Common myeloid progenitor, CD34-positive (primary cell): ENCODE measurements at regions not wholly inside any gene's neighbourhood (a gene's known extent, or its start where the extent isn't known, plus 50 kb on each side); places are given as distances from the start of the nearest gene placed in this dataset.

Source experiments
- CTCF ChIA-PET: fragments of 350-600 bp; sonication (Branson Sonifier 250); formaldehyde crosslinking; loops from one replicate; lab custom pipeline; 2021; ENCODE audit warnings: antibody characterized with exemption; lab: Charles Lee
- POLR2A ChIA-PET: fragments of 350-600 bp; sonication (Branson Sonifier 250); formaldehyde crosslinking; loops from one replicate; lab custom pipeline; 2021; ENCODE audit warnings: antibody characterized with exemption; lab: Charles Lee
- DNase-seq, 3 donors: peaks; one replicate each; pipeline versions ENCODE4 v3.0.0 to v3.0.0-alpha.2; 2013
- H3K27ac ChIP-seq, 2 experiments: 1 replicate in 1 of 2; 2 replicates in 1 of 2; pipeline ENCODE4 v1.7.0; 2013; ENCODE audit warnings: inconsistent platforms in 2 of 2, low read length in 2 of 2, mild to moderate bottlenecking in 2 of 2, low read depth in 1 of 2, moderate library complexity in 1 of 2; ENCODE audit not compliant: severe bottlenecking in 2 of 2, insufficient read depth in 1 of 2, poor library complexity in 1 of 2
- H3K27me3 ChIP-seq, 5 experiments: replicated peaks in 2 of 5; 1 replicate in 3 of 5; 2 replicates in 2 of 5; pipeline versions ENCODE4 v1.6.1 to v1.7.0; 2013; ENCODE audit warnings: low read length in 4 of 5, mild to moderate bottlenecking in 2 of 5, moderate library complexity in 2 of 5, inconsistent platforms in 1 of 5; ENCODE audit not compliant: insufficient read depth in 5 of 5, control insufficient read depth in 4 of 5
- H3K36me3 ChIP-seq, 4 experiments: 1 replicate in 2 of 4; 2 replicates in 2 of 4; pipeline versions ENCODE4 v1.6.1 to v1.7.0; 2013; ENCODE audit warnings: low read length in 3 of 4, control low read depth in 1 of 4, mild to moderate bottlenecking in 1 of 4; ENCODE audit not compliant: control insufficient read depth in 4 of 4, insufficient read depth in 4 of 4
- H3K4me1 ChIP-seq, 4 experiments: 1 replicate in 3 of 4; 2 replicates in 1 of 4; pipeline versions ENCODE4 v1.6.1 to v1.7.1; 2013; ENCODE audit warnings: low read length in 3 of 4, mild to moderate bottlenecking in 3 of 4, control low read depth in 1 of 4, inconsistent platforms in 1 of 4, moderate library complexity in 1 of 4; ENCODE audit not compliant: control insufficient read depth in 4 of 4, insufficient read depth in 4 of 4; ENCODE audit errors: control extremely low read depth in 1 of 4
- H3K4me3 ChIP-seq, 7 experiments: 1 replicate in 4 of 7; 2 replicates in 3 of 7; pipeline versions ENCODE4 v1.5.1 to v1.7.0; 2013; ENCODE audit warnings: mild to moderate bottlenecking in 7 of 7, low read length in 6 of 7, moderate library complexity in 6 of 7, inconsistent platforms in 2 of 7, low read depth in 2 of 7, control low read depth in 1 of 7; ENCODE audit not compliant: insufficient read depth in 4 of 7, control insufficient read depth in 1 of 7; ENCODE audit errors: extremely low read depth in 1 of 7
- H3K9me3 ChIP-seq, 5 experiments: 1 replicate in 4 of 5; 2 replicates in 1 of 5; pipeline versions ENCODE4 v1.6.1 to v1.7.1; 2013; ENCODE audit warnings: low read length in 4 of 5, mild to moderate bottlenecking in 2 of 5, inconsistent platforms in 1 of 5, low read depth in 1 of 5, moderate library complexity in 1 of 5; ENCODE audit not compliant: control insufficient read depth in 4 of 5, insufficient read depth in 2 of 5; ENCODE audit errors: control extremely low read depth in 1 of 5
- WGBS: methylation state at CpG from one replicate; pipeline ENCODE4 v1.1.5; 2013; ENCODE audit not compliant: insufficient coverage; 5-methylcytosine and 5-hydroxymethylcytosine counted together

DNA sequence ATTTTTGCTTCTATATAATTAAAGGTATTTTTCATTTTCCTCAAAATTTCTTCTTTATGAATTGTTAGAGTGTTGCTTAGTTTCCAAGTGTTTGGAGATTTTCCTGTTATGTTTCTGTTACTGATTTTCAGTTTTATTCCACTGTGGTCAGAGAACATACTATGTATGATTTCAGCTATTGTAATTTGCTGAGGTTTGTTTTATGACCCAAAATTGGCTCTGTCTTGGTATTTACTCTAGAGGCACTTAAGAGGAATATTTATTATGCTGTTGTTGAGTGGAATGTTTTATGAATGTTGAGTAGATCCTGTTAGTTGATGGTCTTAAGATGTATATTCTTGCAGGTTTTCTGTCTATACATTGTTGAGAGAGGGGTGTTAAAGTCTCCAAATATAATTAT lies 263.5 kb downstream of the PABPC4L start:
- Histone ChIP-seq H3K9me3 (no peaks in the 10 kb centered on the region), H3K27ac (no peak overlapping the region), H3K4me1 (no peaks in the 10 kb centered on the region), H3K4me3 (no peak overlapping the region), H3K36me3 (no peaks in the 10 kb centered on the region), H3K27me3 (no peaks in the 10 kb centered on the region)
- ChIA-PET CTCF (no interaction called here), POLR2A (no interaction called here)
- no peak for DNase-seq

- no peak overlapping the region for H3K4me3 ChIP-seq
- no CpG with 5 or more reads among the region's 1 CpG for WGBS
- DNase-seq = no peak
- no peak overlapping the region for H3K27ac ChIP-seq
- H3K27me3 ChIP-seq = no peaks in the 10 kb centered on the region
- H3K9me3 ChIP-seq = no peaks in the 10 kb centered on the region
- CTCF ChIA-PET = no interaction called here
- H3K36me3 ChIP-seq = no peaks in the 10 kb centered on the region
- POLR2A ChIA-PET = no interaction called here
- no peaks in the 10 kb centered on the region for H3K4me1 ChIP-seq
Observed at GRCh38 chr4:133929531-133930239, 271.9 kb downstream of the PABPC4L start.

GRCh38 chr4:133921280-133922195 lies 280.1 kb downstream of the PABPC4L start:
- Histone ChIP-seq H3K27ac (no peak overlapping the region), H3K4me3 (no peak overlapping the region), H3K27me3 (no peaks in the 10 kb centered on the region), H3K36me3 (no peaks in the 10 kb centered on the region), H3K4me1 (no peaks in the 10 kb centered on the region), H3K9me3 (no peaks in the 10 kb centered on the region)
- CTCF ChIA-PET = no interaction called here
- no peak for DNase-seq
- POLR2A ChIA-PET = no interaction called here
- WGBS = 96% methylated on average over 6 of the region's 8 CpGs

DNA sequence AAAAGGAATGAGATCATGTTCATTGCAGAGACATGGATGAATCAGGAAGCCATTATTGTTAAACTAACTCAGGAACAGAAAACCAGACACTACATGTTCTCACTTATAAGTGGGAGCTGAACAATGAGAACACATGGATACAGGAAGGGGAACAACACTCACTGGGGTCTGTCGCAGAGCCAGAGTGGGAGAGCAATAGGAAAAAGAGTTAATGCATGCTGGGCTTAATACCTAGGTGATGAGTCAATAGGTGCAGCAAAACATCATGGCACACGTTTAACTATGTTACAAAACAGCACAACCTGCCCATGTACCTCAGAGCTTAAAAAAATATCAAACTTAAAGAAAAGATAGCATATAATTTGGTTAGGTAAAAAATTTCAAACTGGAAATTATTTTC lies 281.4 kb downstream of the PABPC4L start:
- CTCF ChIA-PET = no interaction called here
- H3K27me3 ChIP-seq = no peaks in the 10 kb centered on the region
- H3K9me3 ChIP-seq = no peaks in the 10 kb centered on the region
- WGBS = no CpG with 5 or more reads among the region's 2 CpGs
- no peaks in the 10 kb centered on the region for H3K36me3 ChIP-seq
- POLR2A ChIA-PET = no interaction called here
- H3K4me1 ChIP-seq = no peaks in the 10 kb centered on the region
- no peak for DNase-seq
- H3K4me3 ChIP-seq = no peak overlapping the region
- H3K27ac ChIP-seq = no peak overlapping the region

DNA sequence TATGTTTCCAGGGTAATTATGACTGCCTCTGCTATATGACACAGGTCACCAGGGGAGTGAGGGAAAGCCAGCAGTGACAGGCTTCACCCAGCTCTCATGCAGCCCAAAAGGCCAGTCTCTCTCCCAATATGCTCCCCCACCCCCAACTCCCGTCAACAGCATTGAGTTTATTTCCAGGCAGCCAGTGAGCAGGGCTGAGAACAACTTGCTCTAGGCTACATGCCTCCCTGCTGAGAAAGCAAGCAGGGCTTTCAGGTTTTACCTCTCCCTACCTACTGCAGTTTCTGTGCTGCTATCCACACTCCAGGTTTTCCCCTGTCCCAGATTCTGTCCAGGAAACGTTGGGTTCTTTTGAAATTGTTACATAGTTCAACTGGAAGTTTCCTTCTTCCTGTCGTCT lies 291.4 kb downstream of the PABPC4L start:
- Histone ChIP-seq H3K27ac (no peak overlapping the region), H3K4me3 (no peak overlapping the region), H3K4me1 (no peaks in the 10 kb centered on the region), H3K27me3 (no peaks in the 10 kb centered on the region), H3K36me3 (no peaks in the 10 kb centered on the region), H3K9me3 (peaks cover 0 to 2% (median 0%) of the 10 kb centered on the region in 5 experiments)
- ChIA-PET POLR2A (no interaction called here), CTCF (no interaction called here)
- WGBS = 90% methylated on average over 3 of the region's 3 CpGs
- no peak for DNase-seq

DNA sequence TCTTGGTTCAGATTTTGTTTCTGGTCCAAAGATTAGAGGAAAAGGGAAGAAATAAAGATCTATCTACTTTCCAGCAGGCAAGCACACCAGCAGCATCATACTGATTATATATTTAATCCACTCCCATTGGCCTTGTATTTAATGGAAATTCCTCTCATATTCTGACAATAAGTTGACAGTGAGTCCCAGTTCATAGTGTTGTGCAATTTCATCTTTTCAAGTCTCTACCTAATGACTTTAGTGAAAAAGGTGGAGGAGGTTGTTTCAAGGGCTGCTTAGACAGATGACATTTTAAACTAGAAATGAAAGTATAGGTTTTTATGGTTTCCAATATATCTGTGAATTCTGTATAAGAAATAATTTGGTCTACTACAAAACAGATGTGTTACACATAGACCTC lies 298.6 kb downstream of the PABPC4L start:
- Histone ChIP-seq H3K36me3 (no peaks in the 10 kb centered on the region), H3K9me3 (no peaks in the 10 kb centered on the region), H3K4me1 (no peaks in the 10 kb centered on the region), H3K4me3 (no peak overlapping the region), H3K27ac (no peak overlapping the region), H3K27me3 (no peaks in the 10 kb centered on the region)
- POLR2A ChIA-PET = no interaction called here
- no peak for DNase-seq
- CTCF ChIA-PET = no interaction called here

GRCh38 chr4:133891011-133891410 lies 310.6 kb downstream of the PABPC4L start:
- CTCF ChIA-PET = no interaction called here
- POLR2A ChIA-PET = no interaction called here

More at GRCh38 chr4:133891011-133891410, 310.6 kb downstream of the PABPC4L start:
- no peak for DNase-seq
- Histone ChIP-seq H3K4me3 (no peak overlapping the region), H3K36me3 (no peaks in the 10 kb centered on the region), H3K27me3 (no peaks in the 10 kb centered on the region), H3K4me1 (no peaks in the 10 kb centered on the region), H3K9me3 (no peaks in the 10 kb centered on the region), H3K27ac (no peak overlapping the region)
- WGBS = 86% methylated on average over 1 of the region's 1 CpG
